ENCODE measurements at regions not wholly inside any gene's neighbourhood (a gene's known extent, or its start where the extent isn't known, plus 50 kb on each side); places are given as distances from the start of the nearest gene placed in this dataset.

- no peak for TF ChIP-seq GATA3 (IDR thresholded peaks at IDR 0.05; ENCODE audit: low read depth, low read length)
- no peak for TF ChIP-seq GATA2 (IDR thresholded peaks at IDR 0.05; ENCODE audit: low read depth, low read length)
These were observed 305.7 kb downstream of the SETD4 start for GRCh38 chr21:35754583-35754982.

GRCh38 chr21:35753308-35753707, 307.0 kb downstream of the SETD4 start:
- TF ChIP-seq GATA3 (IDR thresholded peaks at IDR 0.05; ENCODE audit: low read depth, low read length) (no peak), GATA2 (IDR thresholded peaks at IDR 0.05; ENCODE audit: low read depth, low read length) (no peak)

- TF ChIP-seq GATA3 (IDR thresholded peaks at IDR 0.05; ENCODE audit: low read depth, low read length) (no peak), GATA2 (IDR thresholded peaks at IDR 0.05; ENCODE audit: low read depth, low read length) (no peak)
These were observed 309.2 kb downstream of the SETD4 start for GRCh38 chr21:35751171-35751570.

GRCh38 chr21:35749904-35750303, 310.4 kb downstream of the SETD4 start:
- TF ChIP-seq GATA3 (IDR thresholded peaks at IDR 0.05; ENCODE audit: low read depth, low read length) = no peak
- TF ChIP-seq GATA2 (IDR thresholded peaks at IDR 0.05; ENCODE audit: low read depth, low read length) = no peak

GRCh38 chr21:35748678-35749314, 311.5 kb downstream of the SETD4 start:
- TF ChIP-seq GATA3 (IDR thresholded peaks at IDR 0.05; ENCODE audit: low read depth, low read length) (no peak), GATA2 (IDR thresholded peaks at IDR 0.05; ENCODE audit: low read depth, low read length) (no peak)

- TF ChIP-seq GATA2 (IDR thresholded peaks at IDR 0.05; ENCODE audit: low read depth, low read length) (no peak), GATA3 (IDR thresholded peaks at IDR 0.05; ENCODE audit: low read depth, low read length) (no peak)
These were observed 316.8 kb downstream of the SETD4 start for GRCh38 chr21:35743571-35743970.

- TF ChIP-seq GATA2 (IDR thresholded peaks at IDR 0.05; ENCODE audit: low read depth, low read length) = no peak
These were observed 321.9 kb downstream of the SETD4 start for GRCh38 chr21:35738347-35738961.

GRCh38 chr21:35737899-35738346, 322.4 kb downstream of the SETD4 start:
- TF ChIP-seq GATA2 (IDR thresholded peaks at IDR 0.05; ENCODE audit: low read depth, low read length) (no peak), GATA3 (IDR thresholded peaks at IDR 0.05; ENCODE audit: low read depth, low read length) (no peak)

- no peak for TF ChIP-seq GATA3 (IDR thresholded peaks at IDR 0.05; ENCODE audit: low read depth, low read length)
These were observed 322.9 kb downstream of the SETD4 start for GRCh38 chr21:35737449-35737848.

GRCh38 chr21:35732788-35733187, 327.5 kb downstream of the SETD4 start:
- TF ChIP-seq GATA3 (IDR thresholded peaks at IDR 0.05; ENCODE audit: low read depth, low read length) (no peak), GATA2 (IDR thresholded peaks at IDR 0.05; ENCODE audit: low read depth, low read length) (no peak)

- no peak for TF ChIP-seq GATA3 (IDR thresholded peaks at IDR 0.05; ENCODE audit: low read depth, low read length)
- no peak for TF ChIP-seq GATA2 (IDR thresholded peaks at IDR 0.05; ENCODE audit: low read depth, low read length)
These were observed 330.0 kb downstream of the SETD4 start for GRCh38 chr21:35730325-35730724.

- TF ChIP-seq GATA2 (IDR thresholded peaks at IDR 0.05; ENCODE audit: low read depth, low read length) = no peak
- no peak for TF ChIP-seq GATA3 (IDR thresholded peaks at IDR 0.05; ENCODE audit: low read depth, low read length)
These were observed 332.5 kb downstream of the SETD4 start for GRCh38 chr21:35727830-35728229.

- no peak for TF ChIP-seq GATA2 (IDR thresholded peaks at IDR 0.05; ENCODE audit: low read depth, low read length)
These were observed 336.2 kb downstream of the SETD4 start for GRCh38 chr21:35724156-35724555.

GRCh38 chr21:35721701-35722100, 338.6 kb downstream of the SETD4 start:
- TF ChIP-seq GATA3 (IDR thresholded peaks at IDR 0.05; ENCODE audit: low read depth, low read length) (no peak), GATA2 (IDR thresholded peaks at IDR 0.05; ENCODE audit: low read depth, low read length) (no peak)

GRCh38 chr21:35720208-35720731, 340.1 kb downstream of the SETD4 start:
- TF ChIP-seq GATA3 (IDR thresholded peaks at IDR 0.05; ENCODE audit: low read depth, low read length) (no peak), GATA2 (IDR thresholded peaks at IDR 0.05; ENCODE audit: low read depth, low read length) (no peak)

Data from SH-SY5Y (cell line).